SK-N-SH treated with all-trans-retinoic acid at 6 μM for 48 hours (cell line): ENCODE measurements at regions not wholly inside any gene's neighbourhood (a gene's known extent, or its start where the extent isn't known, plus 50 kb on each side); places are given as distances from the start of the nearest gene placed in this dataset.

Source experiments
- ARNTL ChIP-seq: fragments of 450-650 bp; formaldehyde crosslinking; IDR thresholded peaks from 2 replicates; pipeline ENCODE4 v1.5.0; 2020; ENCODE audit warnings: low read depth, mild to moderate bottlenecking, moderate library complexity, borderline replicate concordance
- BACH2 ChIP-seq: fragments of 250-450 bp; sonication (Bioruptor Pico); IDR thresholded peaks from 2 replicates; pipeline ENCODE4 v1.9.0; 2021; ENCODE audit warnings: mild to moderate bottlenecking, borderline replicate concordance
- CREB5 ChIP-seq: fragments of 250-450 bp; sonication (Bioruptor Pico); IDR thresholded peaks from 2 replicates; pipeline ENCODE4 v1.5.1; 2020; ENCODE audit warnings: low read depth, mild to moderate bottlenecking, moderate library complexity

DNA sequence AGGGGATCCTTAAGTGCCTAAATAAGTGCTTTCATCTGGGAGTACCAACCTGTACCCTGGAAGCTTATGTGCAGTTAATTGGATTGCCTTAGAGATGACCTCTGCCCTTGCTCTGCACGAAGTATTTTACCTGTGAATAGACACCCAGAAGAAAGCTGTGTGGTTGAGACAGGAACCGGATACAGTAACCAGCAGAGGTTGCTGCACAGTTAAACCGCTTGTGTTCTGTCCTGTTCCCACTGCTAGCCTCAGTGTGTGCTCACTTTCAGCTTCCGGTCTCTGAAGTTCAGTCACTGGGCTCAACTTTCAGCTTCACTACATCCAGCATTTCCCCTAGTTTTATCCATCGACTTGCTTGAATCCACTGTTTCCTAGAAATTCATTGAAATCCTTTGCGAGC lies 185.3 kb downstream of the FAM170A start:
- TF ChIP-seq CREB5 (CRISPR knock-in tag) (no peak), ARNTL (CRISPR knock-in tag) (no peak), BACH2 (CRISPR knock-in tag) (no peak)
